ENCODE measurements at regions not wholly inside any gene's neighbourhood (a gene's known extent, or its start where the extent isn't known, plus 50 kb on each side); places are given as distances from the start of the nearest gene placed in this dataset.
"Not testable (repeated sequence)": the region's sequence is repeated elsewhere in the genome, so short reads cannot be mapped to it uniquely, and the experiment has no call there.

GRCh38 chr6:4250645-4251044, 115.3 kb upstream of the ECI2 start:
- no peak for DNase-seq (ENCODE audit: low read depth, low spot score)
- in situ Hi-C loops (cut with HindIII; ENCODE audit: low sequenced_read_pairs), result no loop called here
- TF ChIP-seq CTCF (IDR thresholded peaks at IDR 0.05; ENCODE audit: low read depth, low read length), result no peak
- H3K4me3 ChIP-seq (ENCODE audit: low read depth, low read length), result no peak overlapping the region

- H3K4me3 ChIP-seq (ENCODE audit: low read depth, low read length); in situ Hi-C loops (cut with HindIII; ENCODE audit: low sequenced_read_pairs); DNase-seq (ENCODE audit: low read depth, low spot score): not testable (repeated sequence)
Observed at GRCh38 chr6:4243832-4244231, 108.5 kb upstream of the ECI2 start.

GRCh38 chr6:4243237-4243636, 107.9 kb upstream of the ECI2 start:
- DNase-seq (ENCODE audit: low read depth, low spot score), result no peak
- in situ Hi-C loops (cut with HindIII; ENCODE audit: low sequenced_read_pairs), result no loop called here
- no peak overlapping the region for H3K4me3 ChIP-seq (ENCODE audit: low read depth, low read length)
- no peak for TF ChIP-seq CTCF (IDR thresholded peaks at IDR 0.05; ENCODE audit: low read depth, low read length)

- in situ Hi-C loops (cut with HindIII; ENCODE audit: low sequenced_read_pairs), result no loop called here
- TF ChIP-seq CTCF (IDR thresholded peaks at IDR 0.05; ENCODE audit: low read depth, low read length), result no peak
- no peak for DNase-seq (ENCODE audit: low read depth, low spot score)
- H3K4me3 ChIP-seq (ENCODE audit: low read depth, low read length), result no peak overlapping the region
Observed at GRCh38 chr6:4242601-4243000, 107.2 kb upstream of the ECI2 start.

GRCh38 chr6:4240148-4240547, 104.8 kb upstream of the ECI2 start:
- DNase-seq (ENCODE audit: low read depth, low spot score), result no peak
- in situ Hi-C loops (cut with HindIII; ENCODE audit: low sequenced_read_pairs), result no loop called here
- TF ChIP-seq CTCF (IDR thresholded peaks at IDR 0.05; ENCODE audit: low read depth, low read length), result no peak
- no peak overlapping the region for H3K4me3 ChIP-seq (ENCODE audit: low read depth, low read length)

GRCh38 chr6:4225161-4225872, 89.9 kb upstream of the ECI2 start:
- in situ Hi-C loops (cut with HindIII; ENCODE audit: low sequenced_read_pairs), result no loop called here
- peak; percentile 23 for DNase-seq (ENCODE audit: low read depth, low spot score)
- no peak overlapping the region for H3K4me3 ChIP-seq (ENCODE audit: low read depth, low read length)
- TF ChIP-seq CTCF (IDR thresholded peaks at IDR 0.05; ENCODE audit: low read depth, low read length), result peak; percentile 5

- no peak for TF ChIP-seq CTCF (IDR thresholded peaks at IDR 0.05; ENCODE audit: low read depth, low read length)
- in situ Hi-C loops (cut with HindIII; ENCODE audit: low sequenced_read_pairs), result no loop called here
- DNase-seq (ENCODE audit: low read depth, low spot score), result peak; percentile 62
Observed at GRCh38 chr6:4224067-4224978, 88.9 kb upstream of the ECI2 start.

More at GRCh38 chr6:4224067-4224978, 88.9 kb upstream of the ECI2 start:
- no peak overlapping the region for H3K4me3 ChIP-seq (ENCODE audit: low read depth, low read length)
